ENCODE measurements at regions not wholly inside any gene's neighbourhood (a gene's known extent, or its start where the extent isn't known, plus 50 kb on each side); places are given as distances from the start of the nearest gene placed in this dataset.

DNA sequence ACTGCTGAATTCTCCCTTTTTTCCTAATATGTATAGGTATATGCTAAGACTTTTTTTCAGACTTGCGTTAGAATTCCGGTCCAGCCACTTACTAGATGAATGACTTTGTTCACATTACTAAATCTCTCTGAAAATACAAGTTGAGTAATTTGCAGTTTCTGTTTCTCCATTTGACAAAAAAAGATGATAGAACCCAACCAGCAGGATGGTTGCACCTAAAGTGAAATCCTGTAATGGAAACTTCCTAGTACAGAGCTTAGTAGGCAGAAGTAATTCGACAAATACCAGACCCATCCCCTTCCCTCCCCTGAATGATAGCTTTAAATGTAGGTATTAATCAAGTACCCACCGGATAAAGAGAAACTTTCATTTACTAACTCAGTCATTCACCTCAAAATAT is 113.6 kb upstream of the RAP1B start:
- Histone ChIP-seq H3K27me3 (peaks cover 0 to 4% (median 0%) of the 10 kb centered on the region in 4 donors), H3K4me3 (peak overlapping the region in 1 of 4 donors; percentile 3), H3K9me3 (no peaks in the 10 kb centered on the region), H3K36me3 (no peaks in the 10 kb centered on the region), H3K4me1 (peaks cover 0 to 12% (median 5%) of the 10 kb centered on the region in 3 donors), H3K27ac (no peak overlapping the region)
- 47 to 49% methylated on average over 4 of the region's 4 CpGs for WGBS, 2 donors
- TF ChIP-seq, protein P1, sequence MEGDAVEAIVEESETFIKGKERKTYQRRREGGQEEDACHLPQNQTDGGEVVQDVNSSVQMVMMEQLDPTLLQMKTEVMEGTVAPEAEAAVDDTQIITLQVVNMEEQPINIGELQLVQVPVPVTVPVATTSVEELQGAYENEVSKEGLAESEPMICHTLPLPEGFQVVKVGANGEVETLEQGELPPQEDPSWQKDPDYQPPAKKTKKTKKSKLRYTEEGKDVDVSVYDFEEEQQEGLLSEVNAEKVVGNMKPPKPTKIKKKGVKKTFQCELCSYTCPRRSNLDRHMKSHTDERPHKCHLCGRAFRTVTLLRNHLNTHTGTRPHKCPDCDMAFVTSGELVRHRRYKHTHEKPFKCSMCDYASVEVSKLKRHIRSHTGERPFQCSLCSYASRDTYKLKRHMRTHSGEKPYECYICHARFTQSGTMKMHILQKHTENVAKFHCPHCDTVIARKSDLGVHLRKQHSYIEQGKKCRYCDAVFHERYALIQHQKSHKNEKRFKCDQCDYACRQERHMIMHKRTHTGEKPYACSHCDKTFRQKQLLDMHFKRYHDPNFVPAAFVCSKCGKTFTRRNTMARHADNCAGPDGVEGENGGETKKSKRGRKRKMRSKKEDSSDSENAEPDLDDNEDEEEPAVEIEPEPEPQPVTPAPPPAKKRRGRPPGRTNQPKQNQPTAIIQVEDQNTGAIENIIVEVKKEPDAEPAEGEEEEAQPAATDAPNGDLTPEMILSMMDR (IDR thresholded peaks at IDR 0.05), result no peak
- no peak for TF ChIP-seq POLR2A (IDR thresholded peaks at IDR 0.05)
- intact Hi-C loops (cut with DNase I), result no loop called here
- no peak for DNase-seq

DNA sequence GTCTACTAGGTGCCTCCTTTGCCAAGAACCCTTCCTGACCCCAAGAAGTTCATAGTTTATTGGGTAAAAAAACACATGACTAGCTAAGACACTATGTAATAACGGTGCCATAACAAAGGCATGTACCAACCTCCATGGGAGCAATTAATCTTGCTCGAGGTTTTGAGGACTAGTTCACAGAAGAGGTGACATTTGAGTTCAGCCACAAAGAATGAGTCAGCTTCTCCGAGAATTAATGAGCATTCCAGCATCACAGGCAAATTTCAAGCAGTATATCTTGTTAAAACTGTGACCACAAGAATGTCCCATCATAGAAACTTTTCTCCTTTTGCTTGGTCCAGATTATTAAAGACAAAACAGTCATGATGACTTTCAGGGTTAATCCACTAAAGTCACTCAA is 113.0 kb upstream of the RAP1B start:
- intact Hi-C loops (cut with DNase I), result no loop called here
- Histone ChIP-seq H3K27me3 (peaks cover 0 to 5% (median 0%) of the 10 kb centered on the region in 4 donors), H3K9me3 (no peaks in the 10 kb centered on the region), H3K36me3 (no peaks in the 10 kb centered on the region), H3K4me3 (no peak overlapping the region), H3K4me1 (peaks cover 0 to 12% (median 5%) of the 10 kb centered on the region in 3 donors), H3K27ac (no peak overlapping the region)
- TF ChIP-seq POLR2A (IDR thresholded peaks at IDR 0.05), result no peak
- TF ChIP-seq, protein P1 (IDR thresholded peaks at IDR 0.05), result no peak
- 12 to 33% methylated on average over 3 of the region's 3 CpGs for WGBS, 2 donors
- no peak for DNase-seq

DNA sequence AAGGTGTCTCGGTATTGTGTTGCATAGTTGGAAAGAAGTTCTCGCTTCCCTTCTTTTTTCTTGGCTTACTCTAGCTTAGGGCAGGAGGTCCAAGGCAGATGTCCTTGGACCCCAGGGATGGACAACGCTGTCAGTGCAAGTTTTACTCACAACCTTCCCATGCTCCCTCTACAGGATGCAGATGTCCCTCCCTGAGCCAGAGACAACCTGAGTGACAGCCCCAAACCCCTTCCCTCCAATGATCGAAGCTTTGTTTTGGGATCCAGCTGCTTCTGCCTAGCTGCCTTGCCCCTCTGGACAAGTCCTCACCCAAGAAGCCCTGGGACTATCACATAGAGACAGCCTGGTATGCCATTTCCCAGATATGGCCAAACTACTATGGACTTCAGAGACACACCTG is 112.0 kb upstream of the RAP1B start:
- H3K27ac ChIP-seq, result no peak overlapping the region
- peaks cover 0 to 12% (median 5%) of the 10 kb centered on the region in 3 donors for H3K4me1 ChIP-seq
- 89 to 93% methylated on average over 4 of the region's 4 CpGs for WGBS, 2 donors
- intact Hi-C loops (cut with DNase I), result no loop called here
- DNase-seq, result no peak
- H3K4me3 ChIP-seq, result no peak overlapping the region
- no peak for TF ChIP-seq POLR2A (IDR thresholded peaks at IDR 0.05)
- TF ChIP-seq, protein P1 (IDR thresholded peaks at IDR 0.05), result no peak
- peaks cover 0 to 5% (median 0%) of the 10 kb centered on the region in 4 donors for H3K27me3 ChIP-seq
- H3K36me3 ChIP-seq, result no peaks in the 10 kb centered on the region
- no peaks in the 10 kb centered on the region for H3K9me3 ChIP-seq

DNA sequence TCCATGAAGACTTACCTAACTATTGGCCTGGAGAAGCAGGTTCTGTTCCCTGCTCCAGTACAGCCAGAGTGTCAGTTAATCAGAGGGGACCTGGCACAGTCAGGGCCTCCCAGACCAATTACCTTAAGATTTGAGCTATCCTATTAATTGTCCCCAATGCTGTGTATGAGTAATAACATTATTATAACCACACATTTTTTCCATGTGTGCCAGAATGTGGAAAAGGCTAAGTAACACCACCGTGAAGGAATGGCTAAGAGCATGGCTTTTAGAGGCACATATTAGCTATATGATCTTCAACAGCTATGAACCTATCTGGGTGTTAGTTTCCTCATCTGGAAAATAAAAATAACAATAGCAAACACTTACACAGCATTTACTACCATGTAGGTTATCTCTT is 111.1 kb upstream of the RAP1B start:
- Histone ChIP-seq H3K9me3 (no peaks in the 10 kb centered on the region), H3K4me3 (no peak overlapping the region), H3K27ac (no peak overlapping the region), H3K36me3 (no peaks in the 10 kb centered on the region), H3K27me3 (peaks cover 0 to 5% (median 0%) of the 10 kb centered on the region in 4 donors), H3K4me1 (peaks cover 0 to 12% (median 5%) of the 10 kb centered on the region in 3 donors)
- DNase-seq, result no peak
- 91 to 92% methylated on average over 1 of the region's 1 CpG for WGBS, 2 donors
- intact Hi-C loops (cut with DNase I), result no loop called here
- TF ChIP-seq POLR2A (IDR thresholded peaks at IDR 0.05), result no peak
- TF ChIP-seq, protein P1 (IDR thresholded peaks at IDR 0.05), result no peak

DNA sequence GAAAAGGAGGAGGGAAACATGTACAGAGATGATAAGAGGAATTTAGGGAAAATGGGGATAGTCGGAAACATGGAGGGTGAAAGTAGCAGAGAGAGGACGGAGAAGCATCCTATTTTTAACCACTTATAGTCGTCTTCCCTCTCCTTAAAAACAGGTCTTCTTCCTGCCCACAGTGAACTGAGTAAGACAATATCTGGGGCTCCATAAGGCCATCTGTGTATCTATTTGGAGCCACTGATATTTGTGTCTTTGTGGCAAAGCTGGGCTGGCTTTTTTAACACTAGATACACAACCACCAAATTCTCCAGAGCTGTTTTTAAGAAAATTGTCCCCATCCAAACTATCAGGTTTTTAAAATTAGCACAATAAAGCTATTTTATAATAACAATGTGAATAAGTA is 109.5 kb upstream of the RAP1B start:
- no peaks in the 10 kb centered on the region for H3K9me3 ChIP-seq
- intact Hi-C loops (cut with DNase I), result no loop called here
- H3K4me3 ChIP-seq, result no peak overlapping the region
- 56 to 70% methylated on average over 3 of the region's 3 CpGs for WGBS, 2 donors
- no peak overlapping the region for H3K27ac ChIP-seq
- H3K36me3 ChIP-seq, result no peaks in the 10 kb centered on the region
- no peak for DNase-seq
- TF ChIP-seq, protein P1 (IDR thresholded peaks at IDR 0.05), result no peak
- TF ChIP-seq POLR2A (IDR thresholded peaks at IDR 0.05), result no peak
- H3K4me1 ChIP-seq, result peaks cover 0 to 10% (median 3%) of the 10 kb centered on the region in 3 donors
- H3K27me3 ChIP-seq, result peaks cover 0 to 5% (median 0%) of the 10 kb centered on the region in 4 donors
